ENCODE measurements at regions not wholly inside any gene's neighbourhood (a gene's known extent, or its start where the extent isn't known, plus 50 kb on each side); places are given as distances from the start of the nearest gene placed in this dataset.

- Histone ChIP-seq H3K4me1 (ENCODE audit: insufficient read depth) (no peaks in the 10 kb centered on the region), H3K27ac (no peak overlapping the region), H4K20me1 (ENCODE audit: insufficient read depth, poor library complexity, severe bottlenecking) (no peaks in the 10 kb centered on the region), H3K9me3 (ENCODE audit: low read depth) (no peaks in the 10 kb centered on the region), H3K4me3 (no peak overlapping the region), H3K9me2 (replicated peaks; ENCODE audit: insufficient read depth) (no peaks in the 10 kb centered on the region), H2AFZ (no peak overlapping the region), H3K27me3 (no peaks in the 10 kb centered on the region), H3K4me2 (no peak overlapping the region), H3K36me3 (replicated peaks; ENCODE audit: insufficient read depth, low read depth) (no peaks in the 10 kb centered on the region), H3K79me2 (no peaks in the 10 kb centered on the region)
- no peak for DNase-seq (ENCODE audit: low spot score)
- 89% methylated on average over 2 of the region's 2 CpGs for WGBS (ENCODE audit: low lambda C conversion rate, missing lambda C conversion rate)
- TF ChIP-seq EZH2 (IDR thresholded peaks at IDR 0.05; ENCODE audit: borderline replicate concordance) (no peak), EZH2phosphoT487 (IDR thresholded peaks at IDR 0.05; ENCODE audit: low read depth, severe bottlenecking, unreplicated experiment) (no peak), CTCF (IDR thresholded peaks at IDR 0.05; ENCODE audit: poor library complexity) (no peak)
Measured at GRCh38 chr16:63200940-63201339, 1164.7 kb upstream of the CDH8 start.

- Histone ChIP-seq H3K27me3 (no peaks in the 10 kb centered on the region), H4K20me1 (ENCODE audit: insufficient read depth, poor library complexity, severe bottlenecking) (no peaks in the 10 kb centered on the region), H3K9me2 (replicated peaks; ENCODE audit: insufficient read depth) (no peaks in the 10 kb centered on the region), H3K36me3 (replicated peaks; ENCODE audit: insufficient read depth, low read depth) (no peaks in the 10 kb centered on the region), H3K4me1 (ENCODE audit: insufficient read depth) (no peaks in the 10 kb centered on the region), H3K9me3 (ENCODE audit: low read depth) (no peaks in the 10 kb centered on the region), H2AFZ (no peak overlapping the region), H3K4me3 (no peak overlapping the region), H3K27ac (no peak overlapping the region), H3K4me2 (no peak overlapping the region), H3K79me2 (no peaks in the 10 kb centered on the region)
- 54% methylated on average over 4 of the region's 4 CpGs for WGBS (ENCODE audit: low lambda C conversion rate, missing lambda C conversion rate)
- no peak for TF ChIP-seq EZH2 (IDR thresholded peaks at IDR 0.05; ENCODE audit: borderline replicate concordance)
- TF ChIP-seq CTCF (IDR thresholded peaks at IDR 0.05; ENCODE audit: poor library complexity), result no peak
- no peak for TF ChIP-seq EZH2phosphoT487 (IDR thresholded peaks at IDR 0.05; ENCODE audit: low read depth, severe bottlenecking, unreplicated experiment)
- DNase-seq (ENCODE audit: low spot score), result no peak
Measured at GRCh38 chr16:63195336-63195735, 1159.1 kb upstream of the CDH8 start.

DNA sequence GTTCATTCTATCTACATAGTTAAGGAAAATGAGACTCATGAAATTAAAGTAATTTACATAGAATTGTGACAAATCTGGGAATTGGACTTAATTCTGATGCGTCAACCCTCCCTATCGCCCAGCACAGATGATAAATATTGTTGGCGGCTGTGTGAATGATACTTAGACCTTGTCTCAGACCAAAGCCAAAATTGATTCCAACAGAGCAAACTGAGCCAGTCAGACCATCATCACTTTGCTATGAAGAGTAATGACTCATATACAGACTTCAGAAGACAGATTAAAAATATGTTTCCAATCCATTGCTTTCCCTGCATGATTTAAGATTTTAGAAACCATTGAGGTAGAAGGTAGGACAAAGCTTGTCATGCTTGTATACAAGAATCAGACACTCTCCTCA lies 1156.7 kb upstream of the CDH8 start:
- WGBS (ENCODE audit: low lambda C conversion rate, missing lambda C conversion rate), result 98% methylated on average over 3 of the region's 3 CpGs

More for the DNA sequence above, 1156.7 kb upstream of the CDH8 start:
- Histone ChIP-seq H4K20me1 (ENCODE audit: insufficient read depth, poor library complexity, severe bottlenecking) (no peaks in the 10 kb centered on the region), H3K9me3 (ENCODE audit: low read depth) (no peaks in the 10 kb centered on the region), H2AFZ (no peak overlapping the region), H3K9me2 (replicated peaks; ENCODE audit: insufficient read depth) (no peaks in the 10 kb centered on the region), H3K4me3 (no peak overlapping the region), H3K27ac (no peak overlapping the region), H3K4me1 (ENCODE audit: insufficient read depth) (no peaks in the 10 kb centered on the region), H3K36me3 (replicated peaks; ENCODE audit: insufficient read depth, low read depth) (no peaks in the 10 kb centered on the region), H3K4me2 (no peak overlapping the region), H3K27me3 (no peaks in the 10 kb centered on the region), H3K79me2 (no peaks in the 10 kb centered on the region)
- no peak for DNase-seq (ENCODE audit: low spot score)
- no peak for TF ChIP-seq EZH2 (IDR thresholded peaks at IDR 0.05; ENCODE audit: borderline replicate concordance)
- no peak for TF ChIP-seq EZH2phosphoT487 (IDR thresholded peaks at IDR 0.05; ENCODE audit: low read depth, severe bottlenecking, unreplicated experiment)
- no peak for TF ChIP-seq CTCF (IDR thresholded peaks at IDR 0.05; ENCODE audit: poor library complexity)
